Glutamatergic neuron (in vitro differentiated cells): ENCODE measurements at regions not wholly inside any gene's neighbourhood (a gene's known extent, or its start where the extent isn't known, plus 50 kb on each side); places are given as distances from the start of the nearest gene placed in this dataset.

Source experiments
- DNase-seq: peaks from one replicate; pipeline ENCODE4 v3.0.0; 2022
- H3K27ac Mint-ChIP-seq: one replicate; pipeline ENCODE4 v1.8.0; 2020; ENCODE audit warnings: mild to moderate bottlenecking, mixed read lengths, inconsistent platforms; ENCODE audit not compliant: unreplicated experiment
- H3K27me3 Mint-ChIP-seq: one replicate; pipeline ENCODE4 v1.8.0; 2020; ENCODE audit warnings: mild to moderate bottlenecking, moderate library complexity, mixed read lengths, inconsistent platforms; ENCODE audit not compliant: unreplicated experiment
- H3K36me3 Mint-ChIP-seq: one replicate; pipeline ENCODE4 v1.8.0; 2020; ENCODE audit warnings: mild to moderate bottlenecking, mixed read lengths, inconsistent platforms; ENCODE audit not compliant: unreplicated experiment
- H3K4me1 Mint-ChIP-seq: one replicate; pipeline ENCODE4 v1.8.0; 2020; ENCODE audit warnings: mild to moderate bottlenecking, low read depth, mixed read lengths, inconsistent platforms; ENCODE audit not compliant: unreplicated experiment
- H3K4me3 Mint-ChIP-seq: one replicate; pipeline ENCODE4 v1.8.0; 2020; ENCODE audit warnings: mild to moderate bottlenecking, mixed read lengths, inconsistent platforms; ENCODE audit not compliant: unreplicated experiment
- H3K9me3 Mint-ChIP-seq: one replicate; pipeline ENCODE4 v1.8.0; 2020; ENCODE audit warnings: mild to moderate bottlenecking, moderate library complexity, mixed read lengths, inconsistent platforms; ENCODE audit not compliant: unreplicated experiment
- TF ChIP-seq, protein P1 (sequence below): fragments of 200-600 bp; sonication (generic); IDR thresholded peaks from one replicate; pipeline ENCODE4 v1.5.0; 2021; ENCODE audit not compliant: partially characterized antibody, unreplicated experiment

DNA sequence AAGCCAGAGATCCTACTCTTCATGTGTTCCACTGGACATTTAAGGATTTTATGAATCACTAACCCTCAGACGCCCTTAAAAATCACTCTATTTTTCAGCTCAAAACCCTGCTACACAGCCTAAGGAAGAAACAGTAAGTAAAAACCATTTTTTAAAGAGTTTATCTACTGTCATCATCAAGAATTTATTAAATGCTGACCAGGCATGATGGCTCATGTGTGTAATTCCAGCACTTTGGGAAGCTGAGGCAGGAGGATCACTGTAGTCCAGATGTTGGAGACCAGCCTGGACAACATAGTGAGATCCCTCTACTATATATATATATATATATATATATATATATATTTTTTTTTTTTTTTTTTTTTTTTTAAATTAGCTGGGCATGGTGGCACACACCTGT is 124.2 kb upstream of the ID4 start:
- DNase-seq = no peak

DNA sequence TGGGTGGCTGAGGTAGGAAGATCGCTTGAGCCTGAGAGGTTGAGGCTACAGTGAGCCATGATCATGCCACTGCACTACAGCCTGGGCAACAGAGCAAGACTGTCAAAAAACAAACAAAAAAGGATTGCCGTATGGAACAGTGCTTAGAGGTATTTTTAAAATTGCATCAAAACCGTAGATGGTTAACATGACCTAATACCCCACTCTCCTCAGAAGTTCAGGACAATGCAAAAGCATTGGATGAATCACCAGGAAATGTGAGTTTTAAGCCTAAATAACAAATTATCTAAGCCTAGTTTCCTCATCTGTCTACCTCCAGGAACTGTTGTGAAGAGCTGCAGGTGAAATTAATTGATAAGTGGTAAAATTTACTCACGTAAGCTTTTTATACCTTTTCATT is 123.8 kb upstream of the ID4 start:
- Mint-ChIP-seq H3K9me3 (peaks cover 1% of the 10 kb centered on the region), H3K27ac (no peak overlapping the region), H3K27me3 (no peaks in the 10 kb centered on the region), H3K4me1 (peaks cover 12% of the 10 kb centered on the region), H3K36me3 (no peaks in the 10 kb centered on the region), H3K4me3 (no peak overlapping the region)
- TF ChIP-seq, protein P1, sequence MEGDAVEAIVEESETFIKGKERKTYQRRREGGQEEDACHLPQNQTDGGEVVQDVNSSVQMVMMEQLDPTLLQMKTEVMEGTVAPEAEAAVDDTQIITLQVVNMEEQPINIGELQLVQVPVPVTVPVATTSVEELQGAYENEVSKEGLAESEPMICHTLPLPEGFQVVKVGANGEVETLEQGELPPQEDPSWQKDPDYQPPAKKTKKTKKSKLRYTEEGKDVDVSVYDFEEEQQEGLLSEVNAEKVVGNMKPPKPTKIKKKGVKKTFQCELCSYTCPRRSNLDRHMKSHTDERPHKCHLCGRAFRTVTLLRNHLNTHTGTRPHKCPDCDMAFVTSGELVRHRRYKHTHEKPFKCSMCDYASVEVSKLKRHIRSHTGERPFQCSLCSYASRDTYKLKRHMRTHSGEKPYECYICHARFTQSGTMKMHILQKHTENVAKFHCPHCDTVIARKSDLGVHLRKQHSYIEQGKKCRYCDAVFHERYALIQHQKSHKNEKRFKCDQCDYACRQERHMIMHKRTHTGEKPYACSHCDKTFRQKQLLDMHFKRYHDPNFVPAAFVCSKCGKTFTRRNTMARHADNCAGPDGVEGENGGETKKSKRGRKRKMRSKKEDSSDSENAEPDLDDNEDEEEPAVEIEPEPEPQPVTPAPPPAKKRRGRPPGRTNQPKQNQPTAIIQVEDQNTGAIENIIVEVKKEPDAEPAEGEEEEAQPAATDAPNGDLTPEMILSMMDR = no peak
- DNase-seq = no peak

More for the DNA sequence above, 124.2 kb upstream of the ID4 start:
- Mint-ChIP-seq H3K27me3 (no peaks in the 10 kb centered on the region), H3K36me3 (no peaks in the 10 kb centered on the region), H3K4me3 (no peak overlapping the region), H3K4me1 (peaks cover 10% of the 10 kb centered on the region), H3K9me3 (peaks cover 1% of the 10 kb centered on the region), H3K27ac (no peak overlapping the region)
- TF ChIP-seq, protein P1 = no peak

DNA sequence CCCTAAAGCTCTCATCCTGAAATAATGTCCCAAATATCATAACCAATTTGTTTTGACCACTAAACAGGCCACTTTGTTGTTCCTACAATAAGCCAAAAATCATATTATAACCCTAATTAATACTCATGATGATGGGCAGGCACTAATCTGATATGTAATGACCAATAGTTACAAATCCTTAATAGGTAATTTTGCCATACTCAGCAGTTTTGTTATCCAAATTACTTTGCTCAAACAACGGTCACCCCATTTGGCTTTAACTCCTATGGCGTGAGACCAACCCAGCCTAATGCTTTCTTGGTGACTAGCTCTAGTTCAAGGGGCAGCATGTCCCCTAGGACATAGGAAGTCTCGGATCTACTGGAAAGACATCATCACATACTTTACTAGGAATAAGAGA is 123.2 kb upstream of the ID4 start:
- no peak overlapping the region for H3K4me3 Mint-ChIP-seq
- TF ChIP-seq, protein P1 = no peak
- no peaks in the 10 kb centered on the region for H3K36me3 Mint-ChIP-seq
- H3K27ac Mint-ChIP-seq = no peak overlapping the region
- no peaks in the 10 kb centered on the region for H3K27me3 Mint-ChIP-seq
- no peak for DNase-seq
- peaks cover 1% of the 10 kb centered on the region for H3K9me3 Mint-ChIP-seq
- H3K4me1 Mint-ChIP-seq = peaks cover 16% of the 10 kb centered on the region

DNA sequence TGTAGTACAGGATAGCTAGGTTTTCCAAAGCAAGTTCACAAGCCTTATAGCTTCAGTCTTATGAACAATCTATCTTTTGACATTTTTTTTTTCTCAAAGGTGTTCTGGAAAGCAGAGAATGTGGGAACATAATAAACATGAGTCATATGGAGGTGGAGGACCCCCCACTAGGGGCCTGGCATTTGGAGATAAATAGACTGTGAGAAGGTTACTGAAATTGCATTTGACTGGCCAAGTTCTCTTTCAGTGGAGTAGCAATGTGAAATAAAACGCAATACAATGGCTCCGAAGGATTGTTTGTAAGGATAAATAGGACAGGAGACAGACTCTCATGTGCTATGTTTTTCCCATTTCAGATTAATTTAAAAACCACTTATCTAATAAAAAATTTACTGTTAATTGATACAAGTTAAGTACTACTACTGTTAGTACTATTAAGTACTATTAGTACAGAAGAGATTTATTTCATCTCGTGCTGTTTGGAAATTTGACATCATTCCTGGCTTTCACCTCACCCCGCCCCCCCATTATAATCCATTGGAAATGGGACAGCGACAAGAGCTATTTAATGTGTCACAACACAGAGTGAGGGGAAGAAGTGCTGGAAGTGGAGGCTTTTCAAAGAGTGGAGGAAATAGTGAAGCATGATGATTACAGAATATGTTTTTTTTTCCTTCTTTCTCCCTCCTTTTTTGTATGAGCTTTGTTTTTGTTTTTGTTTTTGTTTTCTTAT is 122.6 kb upstream of the ID4 start:
- TF ChIP-seq, protein P1 = no peak
- H3K9me3 Mint-ChIP-seq = peaks cover 5% of the 10 kb centered on the region
- no peak for DNase-seq
- peaks cover 3% of the 10 kb centered on the region for H3K27me3 Mint-ChIP-seq
- no peak overlapping the region for H3K27ac Mint-ChIP-seq
- H3K4me1 Mint-ChIP-seq = peaks cover 20% of the 10 kb centered on the region
- no peak overlapping the region for H3K4me3 Mint-ChIP-seq
- no peaks in the 10 kb centered on the region for H3K36me3 Mint-ChIP-seq

DNA sequence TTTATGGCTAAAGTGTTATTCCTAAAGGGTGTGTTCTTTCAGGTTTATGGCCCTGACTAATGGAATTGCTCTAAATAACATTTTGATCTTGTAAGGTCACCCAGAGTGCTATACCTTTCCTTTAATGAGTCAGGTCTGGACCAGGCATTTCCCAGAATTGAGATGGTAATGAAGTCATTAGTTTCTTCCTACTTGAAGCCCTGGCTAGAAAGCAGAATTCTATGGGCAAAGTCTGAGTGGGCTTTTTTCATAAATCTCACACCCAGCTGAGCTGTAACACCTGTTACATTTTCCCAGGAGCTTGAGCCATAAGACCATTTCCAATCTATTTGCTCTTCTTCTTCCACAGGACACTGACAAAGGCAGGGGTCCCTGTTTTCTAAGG is 122.0 kb upstream of the ID4 start:
- H3K4me3 Mint-ChIP-seq = no peak overlapping the region
- H3K27me3 Mint-ChIP-seq = peaks cover 8% of the 10 kb centered on the region
- peaks cover 10% of the 10 kb centered on the region for H3K9me3 Mint-ChIP-seq
- peaks cover 26% of the 10 kb centered on the region for H3K4me1 Mint-ChIP-seq
- TF ChIP-seq, protein P1 = no peak
- DNase-seq = no peak
- no peaks in the 10 kb centered on the region for H3K36me3 Mint-ChIP-seq
- H3K27ac Mint-ChIP-seq = no peak overlapping the region
